ENCODE measurements at regions not wholly inside any gene's neighbourhood (a gene's known extent, or its start where the extent isn't known, plus 50 kb on each side); places are given as distances from the start of the nearest gene placed in this dataset.

GRCh38 chr11:70493891-70494290 is 95.6 kb downstream of the CTTN start:
- Histone ChIP-seq H3K27me3 (ENCODE audit: insufficient read depth in 3 of 3, low read length in 2 of 3) (no peaks in the 10 kb centered on the region), H3K9me3 (peaks cover 3% of the 10 kb centered on the region), H3K36me3 (ENCODE audit: insufficient read depth in 1 of 2, low read depth in 1 of 2) (no peaks in the 10 kb centered on the region), H3K4me1 (no peaks in the 10 kb centered on the region), H3K4me3 (no peak overlapping the region), H3K27ac (no peak overlapping the region)
- intact Hi-C loops (cut with DNase I): no loop called here
- DNase-seq (peak in 1 of 2 donors; percentile 33), ATAC-seq (no peak)
- WGBS, 3 donors: 94 to 96% (median 96%) methylated on average over 8 of the region's 8 CpGs
- no peak for TF ChIP-seq CTCF (IDR thresholded peaks at IDR 0.05)

DNA sequence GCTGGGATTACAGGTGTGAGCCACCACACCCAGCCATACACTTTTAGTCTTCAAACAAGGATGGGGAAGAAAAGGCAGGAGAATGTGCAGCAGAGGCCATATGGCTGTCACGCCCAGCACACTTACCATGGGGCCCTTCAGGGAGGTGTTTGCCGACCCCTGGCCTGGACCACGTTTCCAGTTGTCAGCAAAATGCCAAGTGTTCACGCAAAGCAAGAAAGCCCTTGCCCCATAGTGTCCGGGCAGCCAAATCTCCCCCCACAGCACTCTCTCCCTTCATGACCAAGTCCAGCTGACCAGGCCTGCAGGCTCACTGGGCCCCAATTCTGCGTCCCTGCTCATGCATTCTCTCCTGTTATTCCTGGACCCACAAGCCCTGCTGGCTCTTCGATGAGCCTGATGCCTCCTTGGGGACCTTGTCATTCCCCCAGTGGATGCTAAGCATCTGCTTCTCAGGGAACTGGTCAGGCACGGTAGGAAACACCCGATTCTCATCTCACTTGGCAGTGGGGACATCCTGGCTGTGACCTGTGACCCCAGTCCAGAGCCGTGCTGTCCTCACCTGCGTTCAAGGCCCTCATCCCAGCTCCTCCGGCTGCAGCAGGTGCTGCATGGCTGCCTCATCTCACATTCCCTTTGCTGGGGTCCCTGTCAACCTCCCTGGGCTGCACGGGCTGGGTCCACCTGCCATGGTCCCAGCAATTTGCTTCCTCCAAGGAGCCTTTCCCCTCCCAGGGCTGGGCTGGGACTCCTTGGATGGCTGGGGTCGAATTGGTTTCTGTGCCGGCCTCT is 96.4 kb downstream of the CTTN start:
- WGBS, 3 donors: 83 to 87% (median 85%) methylated on average over 15 of the region's 15 CpGs
- DNase-seq (peak in 1 of 2 donors; percentile 26), ATAC-seq (no peak)
- TF ChIP-seq CTCF (IDR thresholded peaks at IDR 0.05): no peak
- Histone ChIP-seq H3K4me1 (no peaks in the 10 kb centered on the region), H3K4me3 (no peak overlapping the region), H3K9me3 (peaks cover 3% of the 10 kb centered on the region), H3K27ac (no peak overlapping the region), H3K36me3 (ENCODE audit: insufficient read depth in 1 of 2, low read depth in 1 of 2) (no peaks in the 10 kb centered on the region), H3K27me3 (ENCODE audit: insufficient read depth in 3 of 3, low read length in 2 of 3) (no peaks in the 10 kb centered on the region)
- intact Hi-C loops (cut with DNase I): no loop called here

DNA sequence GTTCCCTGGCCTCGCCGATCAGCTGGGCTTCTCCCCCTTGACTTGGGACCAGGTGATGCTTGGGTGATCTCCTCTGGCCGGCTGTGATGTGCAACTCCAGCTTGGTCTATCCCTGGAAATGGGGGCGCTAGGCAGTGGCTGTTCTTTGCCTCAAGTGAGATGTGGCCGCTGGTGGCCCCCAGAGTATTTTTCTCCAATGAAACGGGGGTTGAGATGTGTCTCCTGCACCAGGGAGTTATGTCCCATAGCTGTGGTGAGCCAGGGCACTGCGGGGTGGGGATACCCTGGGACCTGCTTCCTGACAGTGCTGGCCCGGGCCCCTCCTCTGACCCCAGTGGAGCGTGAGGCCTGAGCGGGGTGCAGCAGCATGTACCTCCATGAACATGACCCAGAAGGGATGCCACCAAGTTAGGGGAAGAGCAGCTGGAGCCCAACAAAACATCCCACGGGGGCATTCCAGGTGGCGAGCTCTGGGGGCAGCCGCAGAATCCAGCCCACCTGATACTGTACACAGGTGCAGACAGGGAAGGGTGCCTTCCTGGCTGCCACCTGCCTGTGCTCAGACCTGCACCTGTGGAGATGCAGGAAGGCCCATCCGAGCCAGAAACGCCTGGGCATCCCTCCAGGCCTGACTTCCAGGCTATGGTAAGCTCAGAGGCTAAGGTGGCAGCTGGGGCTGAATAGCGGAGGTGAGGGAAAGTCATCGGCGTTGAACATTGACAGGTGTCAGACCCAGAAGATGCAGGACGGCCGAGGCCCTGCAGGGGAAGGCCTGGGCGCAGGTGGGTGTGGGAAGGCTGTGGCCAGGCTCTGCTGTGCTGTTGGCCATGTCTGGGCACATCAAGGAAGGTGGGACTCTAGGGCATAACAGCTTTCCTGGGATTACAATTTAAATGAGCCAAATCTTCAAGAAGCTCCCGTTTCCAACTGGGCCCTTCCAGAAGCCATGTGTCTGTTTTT is 97.3 kb downstream of the CTTN start:
- peaks cover 3% of the 10 kb centered on the region for H3K9me3 ChIP-seq
- DNase-seq (peak in 1 of 2 donors; percentile 30), ATAC-seq (no peak)
- no peak for TF ChIP-seq CTCF (IDR thresholded peaks at IDR 0.05)
- intact Hi-C loops (cut with DNase I): no loop called here
- no peak overlapping the region for H3K4me3 ChIP-seq
- no peaks in the 10 kb centered on the region for H3K4me1 ChIP-seq
- no peaks in the 10 kb centered on the region for H3K36me3 ChIP-seq (ENCODE audit: insufficient read depth in 1 of 2, low read depth in 1 of 2)
- no peak overlapping the region for H3K27ac ChIP-seq
- 91 to 94% (median 93%) methylated on average over 22 of the region's 22 CpGs for WGBS, 3 donors
- H3K27me3 ChIP-seq (ENCODE audit: insufficient read depth in 3 of 3, low read length in 2 of 3): no peaks in the 10 kb centered on the region

GRCh38 chr11:70496591-70497535 is 98.5 kb downstream of the CTTN start:
- H3K4me1 ChIP-seq: no peaks in the 10 kb centered on the region
- DNase-seq (peak in 1 of 2 donors; percentile 21), ATAC-seq (no peak)
- no peak for TF ChIP-seq CTCF (IDR thresholded peaks at IDR 0.05)
- H3K4me3 ChIP-seq: no peak overlapping the region
- WGBS, 3 donors: 84 to 86% (median 86%) methylated on average over 16 of the region's 16 CpGs
- H3K27ac ChIP-seq: no peak overlapping the region
- no peaks in the 10 kb centered on the region for H3K9me3 ChIP-seq
- no peaks in the 10 kb centered on the region for H3K36me3 ChIP-seq (ENCODE audit: insufficient read depth in 1 of 2, low read depth in 1 of 2)
- H3K27me3 ChIP-seq (ENCODE audit: insufficient read depth in 3 of 3, low read length in 2 of 3): no peaks in the 10 kb centered on the region
- intact Hi-C loops (cut with DNase I): no loop called here
